Chondrocyte (in vitro differentiated cells): ENCODE measurements at regions not wholly inside any gene's neighbourhood (a gene's known extent, or its start where the extent isn't known, plus 50 kb on each side); places are given as distances from the start of the nearest gene placed in this dataset.

Source experiments
- DNase-seq: peaks from one replicate; pipeline ENCODE4 v3.0.0; 2021; ENCODE audit warnings: mixed read lengths, low spot score
- H3K27ac Mint-ChIP-seq: one replicate; pipeline ENCODE4 v1.8.0; 2021; ENCODE audit warnings: mild to moderate bottlenecking, moderate library complexity, mixed read lengths; ENCODE audit not compliant: unreplicated experiment
- H3K27me3 Mint-ChIP-seq: 2 replicates; pipeline ENCODE4 v1.8.0; 2021; ENCODE audit warnings: low read depth, mixed read lengths
- H3K36me3 Mint-ChIP-seq: 2 replicates; pipeline ENCODE4 v1.8.0; 2021; ENCODE audit warnings: low read depth, mixed read lengths
- H3K4me1 Mint-ChIP-seq: 2 replicates; pipeline ENCODE4 v1.8.0; 2021; ENCODE audit warnings: low read depth, mild to moderate bottlenecking, mixed read lengths
- H3K4me3 Mint-ChIP-seq: one replicate; pipeline ENCODE4 v1.8.0; 2021; ENCODE audit warnings: mild to moderate bottlenecking, moderate library complexity, mixed read lengths; ENCODE audit not compliant: unreplicated experiment
- H3K9me3 Mint-ChIP-seq: 2 replicates; pipeline ENCODE4 v1.8.0; 2021; ENCODE audit warnings: low read depth, mixed read lengths
- TF ChIP-seq, protein P1 (sequence below): fragments of 200-600 bp; sonication (generic); IDR thresholded peaks from 2 replicates; pipeline ENCODE4 v1.5.0; 2021; ENCODE audit warnings: antibody characterized with exemption, mild to moderate bottlenecking, moderate library complexity

DNA sequence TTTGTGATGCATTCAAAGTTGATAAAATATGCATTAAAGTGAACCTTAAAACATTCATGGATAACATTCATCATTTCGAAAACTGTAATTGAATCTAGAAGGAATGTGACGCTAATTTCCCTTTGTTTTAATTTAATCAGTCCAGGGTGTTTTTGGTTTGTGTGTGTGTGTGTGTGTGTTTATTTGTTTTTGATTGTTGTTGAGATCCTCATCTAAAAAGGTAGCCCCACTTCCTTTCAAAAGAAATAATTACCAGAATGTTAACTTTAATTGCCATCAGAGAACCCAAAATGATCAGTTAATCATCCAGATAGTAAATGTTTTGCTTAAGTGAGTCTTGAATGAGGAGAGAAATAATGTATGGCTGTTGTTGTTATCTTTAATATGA lies 74.5 kb upstream of the PTPRZ1 start:
- TF ChIP-seq, protein P1, sequence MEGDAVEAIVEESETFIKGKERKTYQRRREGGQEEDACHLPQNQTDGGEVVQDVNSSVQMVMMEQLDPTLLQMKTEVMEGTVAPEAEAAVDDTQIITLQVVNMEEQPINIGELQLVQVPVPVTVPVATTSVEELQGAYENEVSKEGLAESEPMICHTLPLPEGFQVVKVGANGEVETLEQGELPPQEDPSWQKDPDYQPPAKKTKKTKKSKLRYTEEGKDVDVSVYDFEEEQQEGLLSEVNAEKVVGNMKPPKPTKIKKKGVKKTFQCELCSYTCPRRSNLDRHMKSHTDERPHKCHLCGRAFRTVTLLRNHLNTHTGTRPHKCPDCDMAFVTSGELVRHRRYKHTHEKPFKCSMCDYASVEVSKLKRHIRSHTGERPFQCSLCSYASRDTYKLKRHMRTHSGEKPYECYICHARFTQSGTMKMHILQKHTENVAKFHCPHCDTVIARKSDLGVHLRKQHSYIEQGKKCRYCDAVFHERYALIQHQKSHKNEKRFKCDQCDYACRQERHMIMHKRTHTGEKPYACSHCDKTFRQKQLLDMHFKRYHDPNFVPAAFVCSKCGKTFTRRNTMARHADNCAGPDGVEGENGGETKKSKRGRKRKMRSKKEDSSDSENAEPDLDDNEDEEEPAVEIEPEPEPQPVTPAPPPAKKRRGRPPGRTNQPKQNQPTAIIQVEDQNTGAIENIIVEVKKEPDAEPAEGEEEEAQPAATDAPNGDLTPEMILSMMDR: no peak
- H3K9me3 Mint-ChIP-seq: no peaks in the 10 kb centered on the region
- no peak overlapping the region for H3K27ac Mint-ChIP-seq
- H3K4me3 Mint-ChIP-seq: no peak overlapping the region
- H3K36me3 Mint-ChIP-seq: no peaks in the 10 kb centered on the region
- peaks cover 1% of the 10 kb centered on the region for H3K27me3 Mint-ChIP-seq
- DNase-seq: no peak
- H3K4me1 Mint-ChIP-seq: no peaks in the 10 kb centered on the region

DNA sequence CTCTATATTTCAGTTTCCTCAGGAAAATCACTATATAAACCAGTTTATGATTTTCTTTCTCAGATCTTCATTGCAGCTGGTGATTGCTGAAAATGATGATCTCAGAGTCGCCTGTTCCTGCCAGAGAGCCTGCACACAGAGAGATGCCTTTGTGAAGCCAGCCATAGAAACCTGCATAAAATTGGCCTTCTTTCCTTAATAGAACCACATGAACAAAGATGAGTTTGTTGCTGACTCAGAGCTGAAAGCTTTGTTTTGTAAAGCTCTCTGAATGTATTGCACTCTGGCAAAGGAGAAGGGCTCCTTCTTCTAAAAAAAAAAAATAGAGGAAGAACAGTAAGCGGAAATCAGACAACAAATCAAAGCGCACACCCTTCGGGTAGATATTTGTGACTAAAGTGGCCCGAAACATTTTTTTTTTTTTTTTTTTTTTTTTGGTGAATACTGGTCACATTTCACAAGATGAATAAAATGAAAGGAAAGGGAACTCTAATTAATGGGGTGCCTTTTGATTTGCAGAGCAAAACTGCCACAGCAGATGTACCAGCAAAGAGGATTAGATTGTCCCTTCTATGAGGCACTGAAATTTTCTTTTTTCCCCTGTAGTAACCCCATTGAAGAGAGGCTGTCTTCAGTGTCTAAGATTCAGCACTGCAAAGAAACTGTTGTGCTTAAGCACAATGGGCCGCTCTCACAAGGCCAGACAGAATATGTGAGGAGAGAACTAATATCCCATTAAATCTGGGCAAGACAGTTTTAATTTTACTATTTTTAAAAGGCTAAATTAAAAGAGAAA lies 75.1 kb upstream of the PTPRZ1 start:
- peaks cover 1% of the 10 kb centered on the region for H3K27me3 Mint-ChIP-seq
- H3K4me3 Mint-ChIP-seq: no peak overlapping the region
- H3K27ac Mint-ChIP-seq: no peak overlapping the region
- H3K9me3 Mint-ChIP-seq: no peaks in the 10 kb centered on the region
- H3K36me3 Mint-ChIP-seq: no peaks in the 10 kb centered on the region
- TF ChIP-seq, protein P1: no peak
- no peak for DNase-seq
- H3K4me1 Mint-ChIP-seq: no peaks in the 10 kb centered on the region

DNA sequence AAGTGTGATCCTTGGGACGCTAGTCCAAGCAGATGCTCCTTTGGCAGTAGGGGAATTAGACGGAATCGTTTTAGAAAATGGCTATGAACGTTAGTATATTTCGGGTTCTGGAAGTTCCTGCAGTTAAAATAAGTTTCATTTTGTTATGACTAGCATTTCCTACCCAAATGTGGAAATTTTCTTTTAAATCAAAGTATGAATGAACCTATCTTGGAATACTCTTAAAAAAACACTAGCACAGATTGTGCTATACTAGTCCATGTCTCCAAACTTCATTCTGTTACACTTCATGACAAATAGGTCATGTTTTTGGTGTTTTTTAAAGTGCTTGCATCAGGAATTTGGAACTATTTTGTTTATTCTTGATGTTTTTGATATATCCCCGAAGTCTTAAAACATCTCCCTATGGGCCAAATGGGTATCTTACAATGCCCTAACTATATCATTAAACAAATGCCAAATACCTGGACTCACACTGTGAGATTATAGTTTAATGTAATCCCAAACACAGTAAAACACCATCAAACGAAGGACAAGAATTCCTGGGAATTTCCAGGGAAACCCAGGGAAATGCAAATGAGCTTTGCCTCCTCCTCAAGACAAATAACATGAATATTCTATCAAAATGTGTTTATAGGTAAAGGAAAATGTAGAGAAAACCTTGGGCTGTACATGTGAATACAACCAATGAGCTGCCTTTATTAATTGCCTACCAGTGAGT lies 75.9 kb upstream of the PTPRZ1 start:
- no peaks in the 10 kb centered on the region for H3K36me3 Mint-ChIP-seq
- no peak overlapping the region for H3K27ac Mint-ChIP-seq
- no peak overlapping the region for H3K4me3 Mint-ChIP-seq
- TF ChIP-seq, protein P1: no peak
- DNase-seq: no peak
- H3K27me3 Mint-ChIP-seq: peaks cover 1% of the 10 kb centered on the region
- no peaks in the 10 kb centered on the region for H3K4me1 Mint-ChIP-seq
- no peaks in the 10 kb centered on the region for H3K9me3 Mint-ChIP-seq

DNA sequence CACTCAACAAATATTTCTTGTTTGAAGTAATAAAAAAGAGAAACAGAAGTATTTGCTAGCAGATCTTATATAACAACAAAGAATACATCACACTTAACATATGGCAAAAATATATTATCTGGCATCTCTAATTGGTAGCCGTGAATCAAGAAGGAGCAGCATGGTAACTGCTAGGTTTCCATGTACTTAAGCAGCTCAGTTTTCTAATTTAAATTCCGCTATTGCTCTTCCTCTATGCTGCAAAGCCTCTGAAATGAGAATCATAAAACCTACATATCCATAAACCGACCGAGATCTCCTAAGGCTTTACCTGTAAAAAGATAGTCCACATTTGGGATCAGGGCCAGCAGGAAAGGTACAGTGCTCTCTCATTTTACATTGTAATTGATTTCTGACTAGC lies 76.6 kb upstream of the PTPRZ1 start:
- H3K4me3 Mint-ChIP-seq: no peak overlapping the region
- TF ChIP-seq, protein P1: no peak
- no peaks in the 10 kb centered on the region for H3K36me3 Mint-ChIP-seq
- DNase-seq: no peak
- H3K4me1 Mint-ChIP-seq: no peaks in the 10 kb centered on the region
- no peaks in the 10 kb centered on the region for H3K9me3 Mint-ChIP-seq
- H3K27me3 Mint-ChIP-seq: peaks cover 1% of the 10 kb centered on the region
- no peak overlapping the region for H3K27ac Mint-ChIP-seq

DNA sequence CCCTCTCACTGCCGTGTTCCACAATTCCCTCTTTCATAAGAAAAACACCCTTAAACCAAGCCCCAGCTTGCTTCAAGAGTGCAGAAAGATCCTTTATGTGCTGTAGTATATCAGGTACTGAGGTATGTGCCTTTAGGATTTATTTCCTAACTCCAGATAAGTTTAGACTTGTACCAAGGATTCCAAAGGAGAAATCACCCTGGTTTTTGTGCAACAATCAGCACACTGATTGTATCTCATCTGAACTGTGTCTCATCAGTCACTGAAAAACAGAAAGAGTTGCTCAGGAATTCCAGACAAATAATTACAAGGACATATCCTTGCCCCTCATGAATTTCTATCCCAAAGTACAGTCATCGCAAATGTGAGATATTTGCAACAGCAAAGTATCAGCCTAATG lies 77.2 kb upstream of the PTPRZ1 start:
- H3K27ac Mint-ChIP-seq: no peak overlapping the region
- H3K36me3 Mint-ChIP-seq: no peaks in the 10 kb centered on the region

More for the DNA sequence above, 77.2 kb upstream of the PTPRZ1 start:
- H3K4me3 Mint-ChIP-seq: no peak overlapping the region
- no peak for DNase-seq
- H3K9me3 Mint-ChIP-seq: peaks cover 2% of the 10 kb centered on the region
- no peaks in the 10 kb centered on the region for H3K4me1 Mint-ChIP-seq
- TF ChIP-seq, protein P1: no peak
- H3K27me3 Mint-ChIP-seq: peaks cover 1% of the 10 kb centered on the region
